Neural progenitor cell (in vitro differentiated cells): ENCODE measurements at regions not wholly inside any gene's neighbourhood (a gene's known extent, or its start where the extent isn't known, plus 50 kb on each side); places are given as distances from the start of the nearest gene placed in this dataset.

Source experiments
- CTCF ChIP-seq: fragments of 200-600 bp; sonication (generic); IDR thresholded peaks from 2 replicates; pipeline ENCODE4 v1.5.1; 2017; ENCODE audit warnings: antibody characterized with exemption, mild to moderate bottlenecking
- EZH2 ChIP-seq: fragments of 200-600 bp; sonication (generic); IDR thresholded peaks from 2 replicates; pipeline ENCODE4 v1.6.1; 2017; ENCODE audit warnings: antibody characterized with exemption, mild to moderate bottlenecking, moderate library complexity
- EZH2phosphoT487 ChIP-seq: fragments of 200-600 bp; sonication (generic); IDR thresholded peaks from 2 replicates; pipeline ENCODE4 v1.6.1; 2017; ENCODE audit warnings: antibody characterized with exemption

- no peak for TF ChIP-seq EZH2
- TF ChIP-seq CTCF, result no peak
- no peak for TF ChIP-seq EZH2phosphoT487
These were observed 479.2 kb upstream of the LRRC7 start for GRCh38 chr1:69088571-69088970.
